LNCaP clone FGC (cell line): ENCODE measurements at regions not wholly inside any gene's neighbourhood (a gene's known extent, or its start where the extent isn't known, plus 50 kb on each side); places are given as distances from the start of the nearest gene placed in this dataset.
A peak's percentile ranks its signal among the peaks of the same experiment; 100 is the strongest.

Experiments
- DNase-seq: peaks from one replicate; pipeline ENCODE4 v3.0.0-alpha.2; 2011; ENCODE audit warnings: low read depth
- H3K4me3 ChIP-seq: 2 replicates; pipeline ENCODE4 v1.5.1; 2011; ENCODE audit warnings: mild to moderate bottlenecking, low read depth, low read length, control low read depth
- TF ChIP-seq, protein P1 (sequence below): IDR thresholded peaks from 2 replicates; pipeline ENCODE4 v1.5.1; 2012; ENCODE audit warnings: mild to moderate bottlenecking; ENCODE audit not compliant: control insufficient read depth, insufficient read depth; ENCODE audit errors: extremely low read depth

DNA sequence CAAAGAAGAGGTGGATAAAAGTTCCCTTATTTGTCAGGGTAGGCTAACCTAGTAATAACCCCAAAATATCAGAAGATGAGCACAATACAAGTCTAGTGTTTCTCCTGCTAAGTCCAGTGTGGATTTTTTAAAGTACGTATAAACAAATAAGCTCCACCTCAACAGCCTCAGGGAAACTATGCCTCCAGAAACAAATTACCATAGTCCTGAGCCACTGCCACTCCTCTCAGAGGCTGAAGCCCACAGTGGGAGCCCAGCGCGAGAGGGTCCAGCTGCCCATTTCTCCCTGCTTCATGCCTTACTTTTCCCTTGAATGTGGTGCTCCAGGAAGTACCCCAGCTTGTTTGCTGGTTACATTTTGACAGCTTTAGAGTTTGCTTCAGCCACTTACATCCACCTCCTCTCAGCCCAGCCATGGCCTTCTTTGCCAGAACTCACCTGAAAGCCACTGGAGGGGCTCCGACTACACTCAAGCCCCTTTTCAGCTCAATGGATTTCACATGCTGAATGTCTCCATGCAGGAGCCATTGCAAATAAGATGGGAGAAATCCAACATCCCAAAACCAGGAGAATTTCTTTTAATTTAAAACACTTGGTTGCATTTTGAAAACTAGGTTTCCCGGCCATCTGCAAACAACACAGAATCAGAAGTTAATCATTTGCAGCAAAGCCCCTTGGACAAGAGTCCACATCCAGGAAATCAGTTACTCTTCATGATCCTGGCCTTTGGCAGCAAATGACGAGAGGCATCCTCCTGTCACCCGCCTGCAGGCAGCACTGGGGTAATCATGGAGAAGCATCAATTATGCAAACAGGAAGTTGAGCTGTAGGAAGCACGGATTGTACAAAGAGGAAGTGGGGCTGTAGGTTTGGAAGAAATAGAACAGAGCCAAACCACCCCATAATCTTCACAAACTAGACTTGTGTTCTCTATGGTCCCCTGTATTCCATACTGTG is 138.1 kb downstream of the HERPUD2 start:
- DNase-seq = no peak
- no peak overlapping the region for H3K4me3 ChIP-seq
- TF ChIP-seq, protein P1, sequence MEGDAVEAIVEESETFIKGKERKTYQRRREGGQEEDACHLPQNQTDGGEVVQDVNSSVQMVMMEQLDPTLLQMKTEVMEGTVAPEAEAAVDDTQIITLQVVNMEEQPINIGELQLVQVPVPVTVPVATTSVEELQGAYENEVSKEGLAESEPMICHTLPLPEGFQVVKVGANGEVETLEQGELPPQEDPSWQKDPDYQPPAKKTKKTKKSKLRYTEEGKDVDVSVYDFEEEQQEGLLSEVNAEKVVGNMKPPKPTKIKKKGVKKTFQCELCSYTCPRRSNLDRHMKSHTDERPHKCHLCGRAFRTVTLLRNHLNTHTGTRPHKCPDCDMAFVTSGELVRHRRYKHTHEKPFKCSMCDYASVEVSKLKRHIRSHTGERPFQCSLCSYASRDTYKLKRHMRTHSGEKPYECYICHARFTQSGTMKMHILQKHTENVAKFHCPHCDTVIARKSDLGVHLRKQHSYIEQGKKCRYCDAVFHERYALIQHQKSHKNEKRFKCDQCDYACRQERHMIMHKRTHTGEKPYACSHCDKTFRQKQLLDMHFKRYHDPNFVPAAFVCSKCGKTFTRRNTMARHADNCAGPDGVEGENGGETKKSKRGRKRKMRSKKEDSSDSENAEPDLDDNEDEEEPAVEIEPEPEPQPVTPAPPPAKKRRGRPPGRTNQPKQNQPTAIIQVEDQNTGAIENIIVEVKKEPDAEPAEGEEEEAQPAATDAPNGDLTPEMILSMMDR = no peak

DNA sequence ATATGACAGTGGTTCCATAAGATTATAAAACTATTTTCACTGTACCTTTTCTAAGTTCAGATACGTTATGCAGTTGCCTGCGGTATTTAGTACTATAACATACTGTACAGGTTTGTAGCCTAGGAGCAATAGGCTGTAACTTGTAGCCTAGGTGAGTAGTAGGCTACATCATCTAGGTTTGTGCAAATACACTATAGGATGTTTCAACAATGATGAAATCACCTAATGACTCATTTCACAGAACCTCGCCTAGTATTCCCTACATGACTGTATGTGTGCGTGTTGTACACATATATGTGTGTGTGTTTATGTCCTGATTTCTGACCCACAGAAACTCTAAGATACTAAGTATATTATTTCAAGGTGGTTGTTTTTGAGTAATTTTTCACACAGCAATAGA is 139.0 kb downstream of the HERPUD2 start:
- TF ChIP-seq, protein P1 = no peak
- no peak for DNase-seq
- no peak overlapping the region for H3K4me3 ChIP-seq

DNA sequence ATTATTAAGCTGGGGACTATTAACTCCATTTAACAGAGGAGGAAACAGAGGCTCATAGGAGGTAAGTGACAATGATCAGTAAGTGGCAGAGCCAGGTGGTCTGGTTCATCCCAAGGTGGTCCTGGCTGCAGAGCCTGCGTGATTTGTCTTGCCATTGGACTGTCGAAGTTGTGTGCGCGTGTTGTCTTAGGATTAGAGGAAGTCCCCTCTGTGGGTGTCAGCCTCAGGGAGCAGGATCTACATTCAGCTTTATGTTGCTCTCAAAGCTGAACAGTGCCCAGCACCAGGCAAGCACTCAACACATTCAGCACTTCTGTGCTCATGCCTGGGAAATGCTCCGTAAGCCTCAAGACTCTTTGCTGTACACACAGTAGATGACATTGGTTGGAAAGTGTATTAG is 139.5 kb downstream of the HERPUD2 start:
- no peak overlapping the region for H3K4me3 ChIP-seq
- DNase-seq = no peak
- TF ChIP-seq, protein P1 = no peak

DNA sequence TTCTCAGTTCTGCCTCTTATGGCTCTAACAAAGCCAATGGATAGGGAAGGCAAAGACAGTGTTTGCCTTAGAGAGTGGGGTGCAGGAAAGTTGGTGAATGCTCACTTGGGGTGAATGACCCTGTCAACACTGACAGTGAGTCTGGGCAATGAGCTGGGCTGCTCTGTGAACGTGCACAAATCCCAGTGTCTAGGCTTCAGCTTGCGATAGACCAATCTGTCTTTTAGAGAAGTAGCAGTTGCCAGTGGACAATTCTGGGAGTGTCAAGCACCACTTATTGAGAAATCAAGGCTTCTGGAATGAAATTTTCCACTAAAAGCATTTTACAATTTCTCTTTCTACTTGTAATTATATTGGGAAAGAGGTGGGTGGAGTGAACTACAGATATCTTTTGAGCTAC is 141.4 kb downstream of the HERPUD2 start:
- H3K4me3 ChIP-seq = no peak overlapping the region
- no peak for DNase-seq
- TF ChIP-seq, protein P1 = no peak

DNA sequence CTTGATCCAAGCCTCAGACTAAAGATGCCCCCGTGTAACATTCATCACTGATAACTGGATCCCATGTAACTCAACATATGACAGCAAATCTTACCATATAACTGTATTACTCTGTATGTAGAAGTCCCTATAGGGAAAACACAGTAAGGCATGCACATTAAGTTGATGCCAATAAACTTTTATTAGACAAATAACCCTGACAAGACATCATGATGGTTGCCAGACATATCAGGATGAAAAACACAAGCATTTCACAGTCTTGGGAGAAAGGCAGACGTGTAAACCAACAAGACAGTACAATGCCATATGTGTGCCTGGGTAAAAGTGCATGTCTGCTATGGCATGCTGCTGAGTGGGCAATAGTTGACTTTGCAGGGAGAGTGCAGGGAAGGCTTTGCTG is 142.2 kb downstream of the HERPUD2 start:
- TF ChIP-seq, protein P1 = no peak
- no peak overlapping the region for H3K4me3 ChIP-seq
- peak; percentile 81 for DNase-seq

DNA sequence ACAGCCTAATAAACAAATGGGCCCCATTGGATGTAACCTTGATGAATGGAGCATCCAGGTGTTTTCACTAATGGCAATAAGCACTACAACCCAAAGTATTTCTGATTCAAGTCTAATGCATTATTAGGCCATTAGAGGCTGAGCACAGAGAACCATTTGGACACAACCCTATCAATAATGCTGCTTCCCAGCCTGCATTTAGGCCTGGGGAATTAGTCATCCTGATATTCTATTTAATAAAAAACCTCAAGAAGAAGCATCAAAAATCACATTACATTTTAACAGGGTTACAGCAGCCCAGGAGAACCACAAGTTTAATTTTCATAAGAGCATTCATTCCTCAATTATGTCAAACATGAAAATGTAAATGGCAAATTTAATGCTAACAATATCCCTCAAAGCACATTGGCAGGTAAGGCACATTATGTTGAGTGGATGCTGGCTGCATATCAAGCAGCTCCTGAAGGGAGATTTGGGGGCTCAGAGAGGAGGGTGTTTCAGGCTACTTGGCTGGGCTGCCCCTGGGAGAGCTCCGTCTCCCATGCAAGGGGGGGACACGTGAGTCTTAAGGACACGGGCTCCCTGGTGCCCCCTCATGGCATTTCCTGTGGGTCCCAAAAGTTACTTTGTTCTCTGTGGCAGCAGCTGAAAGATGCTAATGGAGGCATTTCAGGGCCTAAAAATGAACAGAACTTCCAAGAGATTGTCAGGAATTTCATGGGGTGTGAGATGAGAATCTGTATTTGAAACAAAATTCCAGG is 143.4 kb downstream of the HERPUD2 start:
- no peak for DNase-seq
- TF ChIP-seq, protein P1 = no peak
- no peak overlapping the region for H3K4me3 ChIP-seq

DNA sequence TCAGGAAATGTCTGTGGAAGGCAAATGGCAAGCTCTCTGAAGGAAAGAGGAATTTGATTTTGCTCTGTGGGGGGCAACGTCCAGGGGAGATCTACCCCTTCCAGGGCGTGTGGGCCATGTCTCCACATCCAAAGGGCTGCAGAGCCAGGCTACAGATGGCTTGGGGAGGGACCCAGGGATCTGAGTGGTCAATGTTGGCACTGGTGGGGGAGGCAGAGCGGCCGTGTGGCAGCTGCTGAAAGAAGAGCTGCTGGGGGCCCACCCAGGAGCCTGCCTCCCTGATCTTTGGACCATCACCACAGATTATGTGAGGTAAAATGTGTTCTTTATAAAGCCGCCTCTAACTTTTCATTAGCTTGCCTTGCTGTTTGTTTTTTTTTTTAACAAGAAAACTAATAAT is 144.1 kb downstream of the HERPUD2 start:
- no peak overlapping the region for H3K4me3 ChIP-seq
- TF ChIP-seq, protein P1 = no peak
- DNase-seq = no peak
